ENCODE measurements at regions not wholly inside any gene's neighbourhood (a gene's known extent, or its start where the extent isn't known, plus 50 kb on each side); places are given as distances from the start of the nearest gene placed in this dataset.

DNA sequence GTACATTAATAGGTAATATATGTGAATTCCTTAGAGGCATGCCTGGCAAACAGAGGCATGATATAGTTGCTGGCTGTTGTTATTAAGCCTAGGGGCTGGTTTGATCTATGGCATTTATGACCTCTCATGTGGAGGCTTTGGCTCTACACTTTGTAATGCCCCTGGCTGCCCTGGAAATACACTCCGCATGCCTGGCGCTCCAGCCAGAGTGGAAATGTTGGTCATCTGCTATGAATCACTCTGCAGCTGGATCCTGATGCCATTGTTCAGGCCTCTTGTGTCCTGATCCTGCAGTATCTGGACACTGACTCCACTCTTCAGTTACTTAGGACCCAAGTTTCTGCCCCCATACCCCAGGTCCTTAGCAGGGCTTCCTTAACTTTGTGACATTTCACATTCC is 200.5 kb upstream of the PCSK2 start:
- BruUV-seq (replicated peaks): no TSS peak

DNA sequence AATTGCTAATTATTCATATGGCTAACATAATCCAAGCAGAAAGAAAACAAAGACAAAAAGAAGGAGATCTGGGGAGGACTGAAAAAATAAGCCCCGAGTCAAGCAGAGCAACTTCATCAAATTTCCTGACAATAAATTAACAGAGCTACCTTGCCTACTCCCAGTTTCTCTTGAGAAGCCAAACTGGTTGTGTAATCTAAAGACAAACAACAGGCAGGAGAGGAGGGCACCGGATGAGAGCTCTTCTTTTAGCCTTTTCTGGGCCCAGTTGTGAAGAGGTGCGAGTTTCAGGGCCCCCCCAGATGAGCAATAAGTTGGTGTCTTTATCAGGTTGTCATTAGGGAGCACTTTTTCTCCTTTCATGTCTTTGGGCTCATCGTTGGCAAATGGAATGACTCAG is 197.1 kb upstream of the PCSK2 start:
- no peak for TF ChIP-seq CTCF (IDR thresholded peaks at IDR 0.05; ENCODE audit: insufficient read depth in 1 of 2, low read depth in 1 of 2, low read length in 1 of 2, severe bottlenecking in 1 of 2, unreplicated experiment in 1 of 2)
- H3K4me3 ChIP-seq (ENCODE audit: low read depth, low read length): no peak overlapping the region
- no peaks in the 10 kb centered on the region for H3K4me1 ChIP-seq
- intact Hi-C loops (cut with micrococcal nuclease; ENCODE audit: unreplicated experiment): loop anchor here (10.0 kb wide), 1 partner anchor 55 kb away; no protein-coding TSS in a partner anchor
- H3K9me3 ChIP-seq: peaks cover 11% of the 10 kb centered on the region
- H3K4me1 Mint-ChIP-seq (ENCODE audit: low read depth, unreplicated experiment): peaks cover 3% of the 10 kb centered on the region
- no peaks in the 10 kb centered on the region for H3K27me3 ChIP-seq (replicated peaks; ENCODE audit: control insufficient read depth, insufficient read depth, low read length)
- BruUV-seq (replicated peaks): no TSS peak
- CTCF ChIA-PET: no interaction called here
- POLR2A ChIA-PET: no interaction called here
- no peaks in the 10 kb centered on the region for H3K36me3 ChIP-seq (ENCODE audit: control insufficient read depth, insufficient read depth, low read length)
- no peak for DNase-seq
- H3K4me3 Mint-ChIP-seq (ENCODE audit: unreplicated experiment): no peak overlapping the region
- peaks cover 6% of the 10 kb centered on the region for H3K27me3 Mint-ChIP-seq (ENCODE audit: insufficient read depth, unreplicated experiment)
- no peak overlapping the region for H3K27ac Mint-ChIP-seq (ENCODE audit: unreplicated experiment)
- H3K9me3 Mint-ChIP-seq (ENCODE audit: unreplicated experiment): peaks cover 17% of the 10 kb centered on the region
- H3K36me3 Mint-ChIP-seq (ENCODE audit: insufficient read depth, unreplicated experiment): peaks cover 3% of the 10 kb centered on the region

More for the DNA sequence above, 200.5 kb upstream of the PCSK2 start:
- H3K9me3 ChIP-seq: peaks cover 11% of the 10 kb centered on the region
- H3K4me1 ChIP-seq: 0 out of 2 replicates have a peak, but pooled peaks cover 3% of the 10 kb centered on the region
- peaks cover 15% of the 10 kb centered on the region for H3K9me3 Mint-ChIP-seq (ENCODE audit: unreplicated experiment)
- POLR2A ChIA-PET: no interaction called here
- CTCF ChIA-PET: no interaction called here
- peaks cover 6% of the 10 kb centered on the region for H3K4me1 Mint-ChIP-seq (ENCODE audit: low read depth, unreplicated experiment)
- peaks cover 5% of the 10 kb centered on the region for H3K36me3 Mint-ChIP-seq (ENCODE audit: insufficient read depth, unreplicated experiment)
- peaks cover 9% of the 10 kb centered on the region for H3K27me3 Mint-ChIP-seq (ENCODE audit: insufficient read depth, unreplicated experiment)
- TF ChIP-seq CTCF (IDR thresholded peaks at IDR 0.05; ENCODE audit: insufficient read depth in 1 of 2, low read depth in 1 of 2, low read length in 1 of 2, severe bottlenecking in 1 of 2, unreplicated experiment in 1 of 2): no peak
- no peak for DNase-seq
- no peaks in the 10 kb centered on the region for H3K36me3 ChIP-seq (ENCODE audit: control insufficient read depth, insufficient read depth, low read length)
- H3K27ac Mint-ChIP-seq (ENCODE audit: unreplicated experiment): no peak overlapping the region
- H3K27me3 ChIP-seq (replicated peaks; ENCODE audit: control insufficient read depth, insufficient read depth, low read length): no peaks in the 10 kb centered on the region
- no peak overlapping the region for H3K4me3 ChIP-seq (ENCODE audit: low read depth, low read length)
- intact Hi-C loops (cut with micrococcal nuclease; ENCODE audit: unreplicated experiment): no loop called here
- no peak overlapping the region for H3K4me3 Mint-ChIP-seq (ENCODE audit: unreplicated experiment)

- no peaks in the 10 kb centered on the region for H3K4me1 Mint-ChIP-seq (ENCODE audit: low read depth, unreplicated experiment)
- Histone ChIP-seq H3K4me1 (no peaks in the 10 kb centered on the region), H3K27me3 (replicated peaks; ENCODE audit: control insufficient read depth, insufficient read depth, low read length) (no peaks in the 10 kb centered on the region), H3K36me3 (ENCODE audit: control insufficient read depth, insufficient read depth, low read length) (no peaks in the 10 kb centered on the region), H3K4me3 (ENCODE audit: low read depth, low read length) (no peak overlapping the region), H3K9me3 (no peaks in the 10 kb centered on the region)
- BruUV-seq (replicated peaks): no TSS peak
- no peak overlapping the region for H3K27ac Mint-ChIP-seq (ENCODE audit: unreplicated experiment)
- H3K36me3 Mint-ChIP-seq (ENCODE audit: insufficient read depth, unreplicated experiment): no peaks in the 10 kb centered on the region
- POLR2A ChIA-PET: no interaction called here
- H3K4me3 Mint-ChIP-seq (ENCODE audit: unreplicated experiment): no peak overlapping the region
- DNase-seq: no peak
- peaks cover under 1% of the 10 kb centered on the region for H3K9me3 Mint-ChIP-seq (ENCODE audit: unreplicated experiment)
- intact Hi-C loops (cut with micrococcal nuclease; ENCODE audit: unreplicated experiment): loop anchor here (10.0 kb wide), 1 partner anchor 62 kb away; no protein-coding TSS in a partner anchor
- CTCF ChIA-PET: no interaction called here
- peaks cover 10% of the 10 kb centered on the region for H3K27me3 Mint-ChIP-seq (ENCODE audit: insufficient read depth, unreplicated experiment)
- TF ChIP-seq CTCF (IDR thresholded peaks at IDR 0.05; ENCODE audit: insufficient read depth in 1 of 2, low read depth in 1 of 2, low read length in 1 of 2, severe bottlenecking in 1 of 2, unreplicated experiment in 1 of 2): no peak
Measured at GRCh38 chr20:17036541-17036940, 190.3 kb upstream of the PCSK2 start.

Measured in Caco-2 (cell line).